HG02571 (cell line): ENCODE measurements at regions not wholly inside any gene's neighbourhood (a gene's known extent, or its start where the extent isn't known, plus 50 kb on each side); places are given as distances from the start of the nearest gene placed in this dataset.

ENCODE experiments used
- ATAC-seq: cut with Tn5 transposase; IDR thresholded peaks from one replicate; pipeline ENCODE4 v1.9.1; 2021; ENCODE audit warnings: mild to moderate bottlenecking, moderate library complexity; ENCODE audit not compliant: unreplicated experiment

DNA sequence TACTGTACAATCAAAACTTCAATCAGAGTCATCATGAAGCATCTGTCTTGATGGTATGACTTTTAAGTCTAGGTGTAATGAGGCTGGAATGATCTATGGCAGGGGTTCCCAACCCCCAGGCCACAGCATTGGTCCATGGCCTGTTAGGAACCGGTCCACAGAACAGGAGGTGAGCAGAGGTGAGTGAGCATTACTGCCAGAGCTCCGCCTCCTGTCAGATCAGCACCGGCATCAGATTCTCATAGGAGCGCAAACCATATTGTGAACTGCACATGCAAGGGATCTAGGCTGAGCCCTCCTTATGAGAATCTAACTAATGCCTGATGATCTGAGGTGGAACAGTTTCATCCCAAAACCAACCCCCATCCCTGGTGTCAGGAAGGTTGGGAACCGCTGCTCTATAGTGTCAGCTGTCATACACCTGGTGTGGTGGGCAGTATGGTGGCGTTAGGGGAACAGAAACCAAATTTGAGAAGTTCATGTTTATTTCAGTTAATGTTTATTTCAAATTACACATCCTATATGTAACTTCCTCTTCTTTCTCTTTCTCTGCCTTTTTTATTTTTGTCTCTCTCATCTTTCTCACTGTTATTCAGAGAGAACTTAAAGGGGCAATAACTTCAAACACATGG is 432.6 kb downstream of the TNS3 start:
- ATAC-seq = no peak

DNA sequence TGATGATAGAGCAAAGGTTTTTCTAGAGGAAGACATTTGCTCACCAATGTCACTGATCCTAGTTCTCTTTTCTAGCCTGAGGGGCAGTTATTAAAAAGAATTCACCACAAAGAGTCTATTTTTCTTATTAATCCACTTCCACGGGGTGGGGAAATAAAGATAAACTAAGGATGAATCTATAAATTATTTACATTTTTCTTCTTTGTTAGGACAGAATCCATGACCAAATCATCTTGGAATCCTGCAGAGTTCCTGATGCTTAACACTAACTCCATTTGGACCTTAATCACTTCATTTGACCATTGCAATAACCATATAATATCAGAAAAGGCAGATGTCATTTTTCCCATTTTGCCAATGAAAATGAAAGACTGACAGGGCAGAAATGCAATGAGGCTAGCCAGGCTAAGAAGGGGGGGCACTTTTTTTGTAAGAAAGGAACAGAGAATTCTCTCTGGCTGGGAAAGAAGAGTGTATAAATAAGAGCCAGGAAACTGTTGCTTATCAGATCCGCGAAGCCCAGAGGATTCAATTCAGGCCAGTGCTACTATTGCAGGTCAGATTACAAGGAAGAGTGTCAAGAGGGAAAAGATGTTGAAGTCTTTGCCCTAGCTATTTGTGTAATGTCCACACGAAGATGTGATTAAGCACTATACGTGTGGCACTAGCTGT is 433.2 kb downstream of the TNS3 start:
- ATAC-seq = no peak

DNA sequence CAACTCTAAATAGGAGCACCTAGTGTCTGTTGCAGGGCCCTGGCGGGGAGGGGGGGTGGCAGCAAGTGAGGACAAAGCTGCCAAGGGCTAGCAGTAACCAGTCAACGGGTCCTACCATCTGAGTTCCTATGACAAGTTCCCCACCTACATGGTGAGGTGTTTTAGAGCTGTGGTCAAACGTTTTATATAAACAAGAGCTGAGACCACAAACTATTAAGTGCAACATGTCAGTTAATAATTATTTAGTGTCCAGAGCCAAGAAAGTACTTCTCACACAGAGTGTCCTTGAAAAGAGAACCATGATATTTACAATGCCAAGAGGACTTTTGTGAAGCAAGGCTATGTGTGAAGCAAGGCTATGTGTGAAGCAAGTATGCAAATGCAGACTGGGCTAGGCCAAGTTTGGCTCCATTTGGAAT is 434.7 kb downstream of the TNS3 start:
- ATAC-seq = no peak

DNA sequence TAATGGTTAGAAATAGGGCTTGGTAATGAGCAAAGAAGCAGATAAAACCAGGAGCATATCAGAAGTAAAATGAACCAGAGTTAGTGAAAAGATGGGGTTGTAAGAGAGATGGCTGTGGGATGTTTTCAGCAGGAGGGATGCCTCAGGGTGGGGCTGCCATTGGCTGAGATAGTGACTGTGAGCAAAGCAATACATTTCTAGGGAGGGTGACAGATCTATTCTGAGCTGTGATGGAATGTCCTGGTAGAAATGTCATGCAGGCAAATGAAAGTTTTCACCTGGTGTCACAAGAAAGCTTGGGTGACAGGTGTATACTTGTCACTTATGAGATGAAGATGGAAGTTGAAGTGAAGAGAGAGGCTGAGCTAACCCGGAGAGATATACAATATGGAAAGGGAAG is 435.9 kb downstream of the TNS3 start:
- no peak for ATAC-seq

DNA sequence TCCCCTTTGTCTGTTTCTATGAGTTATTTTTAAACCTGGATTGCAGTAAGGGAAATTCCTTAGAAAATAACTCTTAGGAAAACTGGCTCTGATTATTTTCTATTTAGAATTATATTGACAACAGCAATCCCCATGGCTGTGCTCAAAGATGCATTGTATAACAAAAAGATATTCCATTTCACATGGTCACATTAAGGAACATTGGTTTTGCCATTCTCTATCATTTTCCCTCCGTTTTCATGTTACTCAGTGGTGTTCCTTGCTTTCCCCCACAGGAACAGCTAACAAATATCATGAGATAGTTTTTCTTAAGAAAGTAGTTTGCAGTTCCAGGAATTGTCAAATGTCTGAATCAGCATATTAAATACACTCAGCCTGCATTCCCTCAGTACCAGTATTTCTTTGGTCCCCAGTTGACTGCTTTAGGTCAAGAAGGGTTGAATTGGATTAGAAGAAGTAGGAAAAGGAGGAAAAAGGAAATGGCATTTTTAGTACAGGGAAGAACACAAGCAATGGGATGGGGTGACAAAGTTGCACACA is 436.7 kb downstream of the TNS3 start:
- ATAC-seq = no peak

DNA sequence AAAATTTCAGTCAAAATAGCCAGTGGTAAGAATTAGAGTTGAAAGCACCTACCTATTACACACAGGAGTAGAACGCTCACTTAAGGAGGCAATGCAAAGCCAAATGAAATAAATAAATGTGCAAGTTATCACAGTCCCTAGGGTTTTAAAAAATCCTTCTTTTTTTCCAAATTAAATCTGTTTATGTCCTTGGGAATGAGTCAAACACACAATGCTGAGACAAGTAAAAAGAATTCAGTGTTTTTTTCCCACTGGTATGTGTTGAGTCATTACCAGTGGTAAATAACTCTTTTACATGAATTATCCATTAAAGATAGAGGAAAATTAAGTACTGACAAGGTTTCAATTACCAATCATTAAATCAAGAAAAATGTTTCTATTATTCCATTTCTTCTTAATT is 438.6 kb downstream of the TNS3 start:
- ATAC-seq = no peak

DNA sequence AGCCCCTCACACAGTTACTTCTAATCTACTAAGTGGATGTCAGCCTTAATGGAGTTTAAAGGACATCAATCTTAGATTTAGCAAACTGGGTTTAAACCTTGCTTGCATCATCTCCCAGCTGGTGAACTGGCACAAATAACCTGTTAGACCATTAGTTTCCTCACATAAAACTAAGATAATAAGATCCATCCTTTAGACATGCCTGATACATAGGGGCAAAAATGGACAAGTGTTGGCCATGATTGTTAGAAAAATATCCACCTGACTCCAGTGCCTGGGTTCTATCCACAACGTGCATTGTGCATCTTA is 439.1 kb downstream of the TNS3 start:
- ATAC-seq = no peak

DNA sequence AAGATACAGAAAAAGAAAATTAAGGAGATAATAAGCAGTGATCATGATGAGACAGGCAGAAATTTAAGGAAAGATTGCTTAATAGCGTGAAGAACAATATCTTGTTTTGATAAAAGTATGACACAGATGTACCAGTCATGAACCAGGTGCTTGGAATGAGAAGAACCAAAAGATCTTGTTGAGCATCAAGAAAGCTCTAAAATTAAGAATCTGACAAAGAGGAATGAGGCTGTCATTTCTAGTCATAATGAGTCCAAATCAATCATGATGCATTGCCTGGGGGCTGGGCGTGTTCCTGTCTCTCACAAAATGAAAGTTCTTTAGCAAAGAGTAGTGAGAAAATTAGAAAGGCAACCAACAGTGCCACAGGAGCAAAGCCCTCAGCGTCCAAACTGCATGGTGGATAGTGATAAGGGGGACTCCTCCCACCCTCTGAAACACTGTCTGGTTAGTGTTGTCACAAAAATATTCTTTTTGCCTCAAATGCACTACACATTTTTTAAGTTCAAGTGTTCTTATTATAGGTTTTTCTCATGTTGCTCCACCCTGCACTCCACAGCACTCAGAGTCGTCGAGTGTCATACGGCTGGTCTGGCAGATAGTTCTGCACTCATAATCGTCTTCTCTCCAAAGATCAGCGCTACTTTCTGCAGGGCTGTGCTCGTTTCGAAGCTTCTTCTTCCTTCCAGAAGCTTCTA is 439.6 kb downstream of the TNS3 start:
- ATAC-seq = no peak

DNA sequence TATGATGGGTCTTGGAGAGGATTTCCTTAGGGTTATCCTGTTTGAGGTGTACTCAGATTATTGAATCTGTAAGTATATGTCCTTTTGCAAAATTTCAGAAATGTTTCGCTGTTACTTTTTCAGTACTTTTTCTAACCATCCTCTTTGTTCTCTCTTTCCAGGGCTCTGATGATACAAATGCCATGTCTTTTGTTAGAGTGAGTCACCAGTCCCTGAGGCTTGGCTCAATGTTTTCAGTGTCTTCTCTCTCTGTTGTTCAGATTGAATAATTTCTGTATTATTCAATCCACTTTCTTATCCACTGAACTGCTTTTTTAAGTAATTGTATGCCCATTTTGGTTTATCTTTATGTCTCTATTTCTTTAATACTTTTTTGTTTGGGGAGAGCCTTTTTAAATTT is 449.4 kb downstream of the TNS3 start:
- no peak for ATAC-seq

DNA sequence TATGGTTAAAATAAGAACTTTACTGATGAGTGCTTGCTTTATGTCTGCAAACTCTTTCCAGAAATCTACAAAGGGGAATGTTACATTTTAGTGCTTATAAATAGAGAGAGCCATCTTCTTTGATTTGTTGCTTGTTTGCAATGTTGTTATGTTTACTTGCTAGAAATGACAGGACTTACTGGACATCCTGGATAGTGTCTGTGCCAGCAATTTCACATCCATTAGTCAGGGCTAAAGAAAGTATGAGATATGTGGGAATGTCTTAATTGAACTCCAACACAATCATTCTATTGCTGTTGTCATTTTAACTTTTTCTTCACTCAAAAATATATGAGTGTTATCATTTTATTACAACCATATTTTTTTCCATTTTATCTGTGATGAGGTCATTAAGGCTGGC is 453.2 kb downstream of the TNS3 start:
- no peak for ATAC-seq

DNA sequence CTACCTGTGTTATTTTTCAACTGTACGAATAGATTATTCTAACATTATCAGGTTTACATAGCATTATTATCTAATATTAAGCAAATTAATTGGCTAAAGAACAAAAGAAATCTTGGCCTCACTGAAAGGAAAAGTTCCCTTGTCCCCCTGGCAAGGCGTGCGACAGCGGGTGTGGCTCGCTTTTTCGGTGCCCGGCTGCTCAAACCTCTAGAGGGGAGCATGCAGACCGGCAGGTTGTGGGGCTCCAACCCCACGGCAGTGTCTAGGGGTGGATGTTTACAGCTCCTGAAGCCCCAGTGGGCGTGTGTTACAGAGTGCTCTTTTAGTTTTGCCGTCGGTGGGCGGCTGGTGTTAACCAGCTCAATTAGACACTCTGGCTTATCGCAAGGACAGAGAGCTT is 456.4 kb downstream of the TNS3 start:
- ATAC-seq = no peak

DNA sequence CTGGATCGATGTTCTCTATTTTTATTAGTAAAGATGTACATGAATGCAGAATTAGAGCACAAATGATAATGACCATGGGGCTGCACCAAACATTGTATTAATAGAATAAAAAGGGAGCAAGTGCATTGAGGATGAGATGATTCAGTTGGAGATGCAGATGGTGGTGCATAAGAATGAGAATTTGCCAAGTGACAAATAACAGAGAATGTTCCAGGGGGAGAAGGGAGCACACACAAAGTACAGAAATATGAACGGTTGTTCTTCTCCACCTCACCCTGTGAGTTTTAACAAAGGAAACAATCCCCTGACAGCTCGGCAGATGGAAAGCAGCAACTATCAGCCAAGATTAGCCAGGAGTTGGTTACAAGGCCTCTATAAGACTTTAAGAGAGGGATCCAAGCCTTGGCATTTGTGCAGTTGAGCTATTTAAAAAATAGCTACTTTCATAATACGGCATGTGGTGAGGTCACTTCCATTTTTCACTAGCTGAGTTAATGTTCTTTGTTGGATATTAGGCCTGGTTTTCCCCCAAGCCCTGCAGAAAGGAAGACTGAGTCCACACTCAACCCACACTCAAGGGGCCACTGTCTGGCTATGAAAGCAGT is 462.5 kb downstream of the TNS3 start:
- no peak for ATAC-seq

DNA sequence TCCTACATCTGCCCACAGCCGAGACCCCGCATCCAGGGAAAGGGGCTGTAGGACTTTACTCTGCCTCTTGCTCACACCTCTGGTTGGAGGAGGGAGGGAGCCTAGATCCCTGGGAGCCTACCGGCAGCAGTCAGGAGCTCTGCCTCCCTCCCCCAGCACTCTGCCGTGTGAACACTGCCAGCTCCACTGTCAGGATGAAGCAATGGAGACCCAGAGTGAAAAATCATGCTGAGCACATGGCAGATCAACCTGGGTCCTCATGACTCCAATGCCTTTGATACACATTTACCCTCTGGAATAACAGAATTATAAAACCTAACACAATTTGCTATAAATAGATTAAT is 477.7 kb downstream of the TNS3 start:
- no peak for ATAC-seq

DNA sequence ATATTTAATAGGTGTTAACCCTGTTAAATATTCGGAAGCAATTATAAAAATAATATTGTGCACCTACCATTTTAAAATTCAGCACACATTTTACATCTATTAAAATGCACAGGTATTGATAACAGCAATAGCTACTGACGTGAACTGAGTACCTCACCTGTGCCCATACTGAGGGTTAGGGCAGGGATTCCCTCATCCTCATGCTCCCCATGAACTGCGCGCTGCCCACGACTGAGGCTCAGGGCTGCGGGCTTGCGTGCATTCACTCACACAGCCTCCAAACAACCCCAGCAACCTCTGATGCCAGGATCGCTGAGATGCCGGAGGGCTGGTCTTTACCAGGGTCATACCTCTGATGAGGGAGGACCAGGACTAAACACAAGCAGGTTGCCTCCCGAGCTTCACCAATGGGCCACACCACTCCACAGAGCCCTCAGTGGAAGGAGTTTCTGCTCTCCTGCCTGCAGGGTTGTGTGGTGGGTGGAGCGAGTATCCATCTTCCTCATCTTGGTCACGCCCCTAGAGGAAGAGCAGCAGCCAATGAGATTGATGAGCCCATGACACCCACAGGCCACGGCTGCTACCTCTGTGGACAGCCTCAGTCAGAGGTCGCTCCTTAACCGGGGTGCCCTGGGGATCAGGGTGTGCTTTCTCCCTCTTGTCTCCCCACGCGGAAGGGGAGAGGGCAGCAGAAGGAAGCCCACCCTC is 478.3 kb downstream of the TNS3 start:
- ATAC-seq = no peak

DNA sequence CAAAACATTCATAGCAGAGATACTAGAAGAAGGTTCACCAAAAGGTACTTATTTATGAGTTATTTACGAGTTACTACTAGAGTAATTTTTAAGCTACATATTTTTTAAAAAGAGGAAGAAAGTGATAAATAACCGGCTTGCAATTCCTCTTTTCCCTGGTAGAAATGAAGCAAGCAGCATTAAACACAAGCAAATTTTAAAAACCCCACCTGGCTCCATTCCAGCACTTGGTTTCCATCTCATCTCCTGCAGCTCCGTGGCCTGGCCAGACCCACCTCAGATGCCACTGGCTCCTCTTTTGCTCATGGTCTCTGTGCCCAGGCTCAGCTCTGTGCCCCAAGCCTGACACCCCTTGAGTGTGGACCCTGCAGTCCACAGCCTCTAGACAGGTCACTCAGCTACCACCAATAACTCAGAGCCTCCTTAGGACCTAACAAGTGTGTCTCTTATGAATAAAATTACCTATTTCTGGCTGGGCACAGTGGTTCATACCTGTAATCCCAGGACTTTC is 479.5 kb downstream of the TNS3 start:
- no peak for ATAC-seq

DNA sequence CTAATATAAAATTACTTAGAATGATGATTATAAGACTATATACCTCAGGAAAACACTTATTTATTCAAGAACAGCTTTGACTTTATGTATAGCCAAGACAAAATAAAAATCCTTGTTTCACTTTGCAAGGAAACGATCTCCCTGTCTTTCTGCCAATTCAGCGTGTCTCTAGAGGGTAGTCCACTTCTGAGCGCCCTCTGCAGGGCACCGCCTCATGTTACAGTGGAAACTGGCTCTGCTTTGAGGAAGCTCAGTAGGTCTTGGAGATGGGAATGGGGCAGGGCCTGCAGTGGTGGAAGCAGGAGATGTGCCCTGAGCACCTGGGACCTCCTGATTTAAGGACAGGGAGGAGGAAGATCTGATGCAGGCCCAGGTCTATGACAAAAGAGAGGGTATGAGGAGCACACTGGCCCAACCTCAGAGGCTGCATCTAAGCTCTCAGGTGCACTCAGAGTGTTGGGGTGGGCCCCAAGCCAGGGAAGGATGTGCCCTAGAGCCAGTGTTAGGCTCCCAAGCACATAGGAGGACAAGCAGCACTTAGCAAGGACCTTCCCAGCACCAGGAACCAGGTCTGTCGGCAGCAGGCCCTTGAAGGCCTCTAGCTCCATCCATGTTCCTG is 481.0 kb downstream of the TNS3 start:
- ATAC-seq = no peak

DNA sequence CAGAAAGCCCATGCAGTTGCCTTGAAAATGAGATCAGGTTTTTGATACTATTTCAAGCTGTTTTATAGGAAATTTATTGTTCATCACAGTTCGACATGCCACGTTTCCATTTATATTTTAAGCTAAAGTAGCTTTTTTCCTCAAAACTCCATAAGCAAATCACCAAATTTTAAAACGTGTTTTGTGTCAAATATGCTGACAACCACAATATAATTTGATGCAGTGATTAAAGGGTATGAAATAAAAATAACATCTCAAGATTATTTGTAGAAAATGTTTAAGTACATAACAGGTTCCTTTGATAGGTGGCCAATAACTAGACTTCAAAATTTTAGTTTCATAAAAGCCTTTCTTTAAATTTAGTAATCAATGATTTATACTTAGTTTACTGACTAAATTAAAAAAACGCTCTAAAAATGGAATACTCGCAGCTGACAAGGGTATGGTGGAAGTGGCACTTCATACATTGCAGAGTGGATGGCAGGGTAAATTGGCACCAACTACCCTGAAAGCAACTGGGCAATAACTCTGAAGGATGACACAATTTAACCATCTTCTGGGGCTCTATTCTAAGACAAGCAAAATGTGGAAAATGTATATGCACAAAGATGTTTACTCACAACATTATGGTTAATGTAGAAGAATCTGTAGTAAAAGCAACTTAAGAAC is 481.6 kb downstream of the TNS3 start:
- ATAC-seq = no peak

DNA sequence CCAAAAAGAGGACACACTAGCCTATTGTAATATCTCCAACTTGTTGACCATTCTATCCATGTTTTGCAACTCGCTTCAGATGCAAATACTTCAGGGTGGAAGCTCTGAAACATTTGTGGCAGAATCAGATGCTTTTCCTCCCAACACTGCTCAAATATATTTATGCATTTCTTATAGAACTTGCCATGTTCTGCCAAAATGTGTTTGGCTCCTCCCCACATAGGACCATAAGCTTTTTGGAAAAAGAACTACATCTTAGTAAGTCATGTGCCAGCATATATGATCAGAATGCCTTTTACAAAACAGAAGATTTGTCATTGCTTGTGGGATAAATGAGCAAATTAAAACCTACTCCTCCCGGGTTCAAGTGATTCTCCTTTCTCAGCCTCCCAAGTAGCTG is 484.5 kb downstream of the TNS3 start:
- ATAC-seq = no peak

DNA sequence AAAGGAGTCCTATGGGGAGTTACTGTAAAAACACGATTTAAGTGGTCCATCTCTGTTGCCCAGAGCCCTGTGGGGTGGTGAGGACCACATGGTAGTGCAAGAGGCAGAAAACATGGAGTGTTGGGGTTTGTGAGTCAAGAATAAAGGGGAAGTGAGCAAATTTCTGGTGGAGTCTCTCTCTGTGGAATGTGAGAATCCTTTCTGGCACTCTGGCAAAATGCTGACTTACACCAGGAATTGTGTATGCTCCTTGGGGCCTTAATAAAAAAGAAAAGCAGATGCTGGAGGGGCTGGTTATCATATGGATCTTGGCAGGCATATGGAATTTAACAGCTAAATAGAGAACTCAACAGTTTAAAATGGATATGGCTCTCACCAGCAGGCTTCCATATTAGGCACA is 486.0 kb downstream of the TNS3 start:
- no peak for ATAC-seq

DNA sequence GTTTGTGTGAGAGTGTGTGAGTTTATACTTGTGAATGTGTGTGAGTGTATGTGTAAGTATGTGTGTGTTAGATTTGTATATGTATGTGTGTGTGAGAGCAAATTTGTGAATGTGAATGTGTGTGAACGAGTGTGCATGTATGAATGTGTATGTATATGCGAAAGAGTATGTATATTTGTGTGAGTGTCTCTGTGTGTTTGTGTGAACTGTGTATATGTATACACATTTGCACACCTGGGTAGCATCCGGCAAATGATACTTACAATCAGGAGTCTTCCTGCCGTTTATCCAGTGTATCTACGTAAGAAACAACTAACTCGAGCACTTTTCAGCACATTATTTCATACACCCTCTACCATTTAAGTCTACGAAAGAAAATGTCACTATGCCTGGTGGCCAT is 487.4 kb downstream of the TNS3 start:
- no peak for ATAC-seq
